Erythroblast (primary cell): ENCODE measurements at regions not wholly inside any gene's neighbourhood (a gene's known extent, or its start where the extent isn't known, plus 50 kb on each side); places are given as distances from the start of the nearest gene placed in this dataset.

Experiments used
- GATA1 ChIP-seq: IDR thresholded peaks from 2 replicates; pipeline ENCODE4 v1.6.1; 2011; ENCODE audit warnings: low read depth, mild to moderate bottlenecking, control low read depth, low read length, moderate library complexity
- POLR2A ChIP-seq: IDR thresholded peaks from 2 replicates; pipeline ENCODE4 v1.6.1; 2011; ENCODE audit warnings: mild to moderate bottlenecking, low read length

- TF ChIP-seq POLR2A: no peak
- no peak for TF ChIP-seq GATA1
These were observed 572.6 kb downstream of the SLC16A7 start for GRCh38 chr12:60168441-60168840.
